GM23338 (cell line): ENCODE measurements at regions not wholly inside any gene's neighbourhood (a gene's known extent, or its start where the extent isn't known, plus 50 kb on each side); places are given as distances from the start of the nearest gene placed in this dataset.

Source experiments
- ATAC-seq: fragments of 200-7000 bp; cut with Tn5 transposase; 3 replicates; pipeline ENCODE4 v1.9.1; 2020
- DNase-seq: peaks from one replicate; pipeline ENCODE4 v3.0.0-alpha.2; 2015; ENCODE audit warnings: low spot score
- H2AFZ ChIP-seq: fragments of 200-600 bp; sonication (generic); 2 replicates; pipeline ENCODE4 v1.8.0; 2016; ENCODE audit warnings: antibody characterized with exemption, mild to moderate bottlenecking, moderate library complexity
- H3F3A ChIP-seq: fragments of 200-600 bp; sonication (generic); replicated peaks from 2 replicates; pipeline ENCODE4 v1.8.0; 2017; ENCODE audit warnings: antibody characterized with exemption, mixed run types, low read depth
- H3K27ac ChIP-seq: fragments of 200-600 bp; sonication (generic); 2 replicates; pipeline ENCODE4 v1.6.1; 2016; ENCODE audit warnings: low read depth
- H3K27me3 ChIP-seq: fragments of 200-600 bp; sonication (generic); 2 replicates; pipeline ENCODE4 v1.8.0; 2016; ENCODE audit warnings: mild to moderate bottlenecking, mixed run types, moderate library complexity; ENCODE audit not compliant: insufficient read depth
- H3K36me3 ChIP-seq: fragments of 200-600 bp; sonication (generic); 2 replicates; pipeline ENCODE4 v1.8.0; 2016; ENCODE audit warnings: mild to moderate bottlenecking; ENCODE audit not compliant: insufficient read depth
- H3K4me1 ChIP-seq: fragments of 200-600 bp; sonication (generic); 2 replicates; pipeline ENCODE4 v1.8.0; 2016; ENCODE audit warnings: mild to moderate bottlenecking, moderate library complexity; ENCODE audit not compliant: insufficient read depth
- H3K4me2 ChIP-seq: fragments of 200-600 bp; sonication (generic); 2 replicates; pipeline ENCODE4 v1.7.1; 2017; ENCODE audit warnings: mixed run types
- H3K4me3 ChIP-seq: fragments of 200-600 bp; sonication (generic); 2 replicates; pipeline ENCODE4 v1.6.1; 2016; ENCODE audit warnings: mixed run types
- H3K79me2 ChIP-seq: fragments of 200-600 bp; sonication (generic); replicated peaks from 2 replicates; pipeline ENCODE4 v1.8.0; 2017; ENCODE audit warnings: mild to moderate bottlenecking; ENCODE audit not compliant: insufficient read depth
- H3K9me2 ChIP-seq: fragments of 200-600 bp; sonication (generic); 2 replicates; pipeline ENCODE4 v1.8.0; 2017; ENCODE audit not compliant: insufficient read depth
- H4K20me1 ChIP-seq: fragments of 200-600 bp; sonication (generic); replicated peaks from 2 replicates; pipeline ENCODE4 v1.8.0; 2017; ENCODE audit warnings: mild to moderate bottlenecking; ENCODE audit not compliant: insufficient read depth
- H3K27ac Mint-ChIP-seq: 2 replicates; pipeline ENCODE4 v1.8.0; 2020; ENCODE audit warnings: inconsistent platforms, mild to moderate bottlenecking, moderate library complexity, mixed read lengths
- H3K27me3 Mint-ChIP-seq: 3 replicates; pipeline ENCODE4 v1.8.0; 2022; ENCODE audit warnings: low read depth, mild to moderate bottlenecking, moderate library complexity, mixed read lengths, inconsistent platforms; ENCODE audit not compliant: insufficient read depth, poor library complexity
- H3K36me3 Mint-ChIP-seq: 3 replicates; pipeline ENCODE4 v1.8.0; 2021; ENCODE audit warnings: low read depth, mild to moderate bottlenecking, inconsistent platforms, moderate library complexity, mixed read lengths
- H3K4me1 Mint-ChIP-seq: 3 replicates; pipeline ENCODE4 v1.8.0; 2020; ENCODE audit warnings: mild to moderate bottlenecking, inconsistent platforms, mixed read lengths
- H3K4me3 Mint-ChIP-seq: 3 replicates; pipeline ENCODE4 v1.8.0; 2021; ENCODE audit warnings: moderate library complexity, mild to moderate bottlenecking, inconsistent platforms, mixed read lengths
- H3K9me3 Mint-ChIP-seq: 3 replicates; pipeline ENCODE4 v1.8.0; 2020; ENCODE audit warnings: moderate library complexity, mild to moderate bottlenecking, inconsistent platforms, mixed read lengths
- ETS1 ChIP-seq: IDR thresholded peaks from 2 replicates; pipeline ENCODE4 v1.6.1; 2016; ENCODE audit warnings: antibody characterized with exemption
- EZH2 ChIP-seq: fragments of 200-600 bp; sonication (generic); IDR thresholded peaks from one replicate; pipeline ENCODE4 v1.8.0; 2017; ENCODE audit warnings: antibody characterized with exemption, mild to moderate bottlenecking, low read depth; ENCODE audit not compliant: unreplicated experiment
- JUNB ChIP-seq: IDR thresholded peaks from one replicate; pipeline ENCODE4 v1.6.1; 2016; ENCODE audit warnings: antibody characterized with exemption; ENCODE audit not compliant: unreplicated experiment
- POLR2AphosphoS5 ChIP-seq: IDR thresholded peaks from 2 replicates; pipeline ENCODE4 v1.6.1; 2016; ENCODE audit warnings: antibody characterized with exemption, low read depth
- REST ChIP-seq: IDR thresholded peaks from one replicate; pipeline ENCODE4 v1.6.1; 2018; ENCODE audit warnings: antibody characterized with exemption; ENCODE audit not compliant: unreplicated experiment
- STAT1 ChIP-seq: IDR thresholded peaks from one replicate; pipeline ENCODE4 v1.6.1; 2016; ENCODE audit warnings: antibody characterized with exemption; ENCODE audit not compliant: unreplicated experiment
- ZNF462 ChIP-seq: fragments of 250-450 bp; sonication (Bioruptor Pico); IDR thresholded peaks from 2 replicates; pipeline ENCODE4 v1.5.0; 2020; ENCODE audit warnings: mild to moderate bottlenecking, moderate library complexity

- TF ChIP-seq REST: no peak
- TF ChIP-seq ETS1: no peak
- TF ChIP-seq POLR2AphosphoS5: no peak
- no peak for TF ChIP-seq JUNB
Measured at GRCh38 chr6:30819297-30819917, 64.9 kb upstream of the DDR1 start (continued).

GRCh38 chr6:30818391-30818841, 65.9 kb upstream of the DDR1 start:
- Histone ChIP-seq H4K20me1 (no peaks in the 10 kb centered on the region), H2AFZ (no peak overlapping the region), H3K79me2 (no peaks in the 10 kb centered on the region), H3K4me1 (no peaks in the 10 kb centered on the region), H3K4me3 (no peak overlapping the region), H3K9me2 (no peaks in the 10 kb centered on the region; the same call in 1 of the 2 replicates), H3K27me3 (no peaks in the 10 kb centered on the region), H3F3A (no peaks in the 10 kb centered on the region), H3K4me2 (no peak overlapping the region), H3K27ac (no peak overlapping the region), H3K36me3 (no peaks in the 10 kb centered on the region)
- DNase-seq: no peak
- no peak overlapping the region for H3K4me3 Mint-ChIP-seq
- no peak overlapping the region for H3K27ac Mint-ChIP-seq
- peaks cover 11% of the 10 kb centered on the region for H3K4me1 Mint-ChIP-seq
- H3K27me3 Mint-ChIP-seq: peaks cover 5% of the 10 kb centered on the region
- ATAC-seq: no peak
- H3K36me3 Mint-ChIP-seq: no peaks in the 10 kb centered on the region
- H3K9me3 Mint-ChIP-seq: no peaks in the 10 kb centered on the region; the same call in 2 of the 3 replicates
- TF ChIP-seq STAT1: no peak
- TF ChIP-seq POLR2AphosphoS5: no peak
- TF ChIP-seq ZNF462: no peak
- no peak for TF ChIP-seq EZH2
- TF ChIP-seq REST: no peak
- no peak for TF ChIP-seq JUNB
